HUES48 (cell line): ENCODE measurements at regions not wholly inside any gene's neighbourhood (a gene's known extent, or its start where the extent isn't known, plus 50 kb on each side); places are given as distances from the start of the nearest gene placed in this dataset.

ENCODE experiments used
- H3K27ac ChIP-seq: one replicate; pipeline ENCODE4 v1.7.0; 2013; ENCODE audit warnings: low read depth, low read length, inconsistent platforms
- H3K27me3 ChIP-seq: 2 replicates; pipeline ENCODE4 v1.6.1; 2013; ENCODE audit warnings: mild to moderate bottlenecking, low read length; ENCODE audit not compliant: control insufficient read depth, insufficient read depth
- H3K36me3 ChIP-seq: 2 replicates; pipeline ENCODE4 v1.6.1; 2013; ENCODE audit warnings: low read length; ENCODE audit not compliant: control insufficient read depth, insufficient read depth
- H3K4me1 ChIP-seq: 2 replicates; pipeline ENCODE4 v1.6.1; 2013; ENCODE audit warnings: mild to moderate bottlenecking, low read length; ENCODE audit not compliant: control insufficient read depth, insufficient read depth
- H3K4me3 ChIP-seq: 2 replicates; pipeline ENCODE4 v1.5.1; 2013; ENCODE audit warnings: mild to moderate bottlenecking, low read depth, low read length
- H3K9ac ChIP-seq: 2 replicates; pipeline ENCODE4 v1.6.1; 2013; ENCODE audit warnings: mild to moderate bottlenecking, low read depth, low read length, moderate library complexity
- H3K9me3 ChIP-seq: 2 replicates; pipeline ENCODE4 v1.6.1; 2013; ENCODE audit warnings: low read length; ENCODE audit not compliant: control insufficient read depth, insufficient read depth

- Histone ChIP-seq H3K9me3 (no peaks in the 10 kb centered on the region), H3K36me3 (no peaks in the 10 kb centered on the region), H3K27ac (no peak overlapping the region), H3K4me3 (no peak overlapping the region), H3K27me3 (no peaks in the 10 kb centered on the region), H3K4me1 (peaks cover 13% of the 10 kb centered on the region; the same call in 1 of the 2 replicates), H3K9ac (no peak overlapping the region)
Observed at GRCh38 chr6:19337101-19337500, 500.1 kb upstream of the ID4 start.

GRCh38 chr6:19342616-19343015 is 494.6 kb upstream of the ID4 start:
- H3K36me3 ChIP-seq: no peaks in the 10 kb centered on the region
- H3K4me1 ChIP-seq: peaks cover 8% of the 10 kb centered on the region; the same call in 1 of the 2 replicates
- H3K27ac ChIP-seq: no peak overlapping the region
- no peak overlapping the region for H3K9ac ChIP-seq
- no peak overlapping the region for H3K4me3 ChIP-seq
- no peaks in the 10 kb centered on the region for H3K9me3 ChIP-seq
- H3K27me3 ChIP-seq: no peaks in the 10 kb centered on the region

- Histone ChIP-seq H3K9ac (no peak overlapping the region), H3K9me3 (peaks cover 6% of the 10 kb centered on the region; the same call in 1 of the 2 replicates), H3K27me3 (no peaks in the 10 kb centered on the region), H3K36me3 (no peaks in the 10 kb centered on the region), H3K27ac (no peak overlapping the region), H3K4me1 (no peaks in the 10 kb centered on the region), H3K4me3 (no peak overlapping the region)
Observed at GRCh38 chr6:19349429-19349828, 487.7 kb upstream of the ID4 start.

GRCh38 chr6:19354181-19354580 is 483.0 kb upstream of the ID4 start:
- Histone ChIP-seq H3K36me3 (no peaks in the 10 kb centered on the region), H3K4me3 (no peak overlapping the region), H3K27ac (no peak overlapping the region), H3K9ac (no peak overlapping the region), H3K27me3 (no peaks in the 10 kb centered on the region), H3K9me3 (peaks cover 5% of the 10 kb centered on the region; the same call in 1 of the 2 replicates), H3K4me1 (peaks cover 16% of the 10 kb centered on the region)

- no peaks in the 10 kb centered on the region for H3K9me3 ChIP-seq
- no peaks in the 10 kb centered on the region for H3K27me3 ChIP-seq
- H3K4me3 ChIP-seq: no peak overlapping the region
- H3K36me3 ChIP-seq: no peaks in the 10 kb centered on the region
- H3K27ac ChIP-seq: no peak overlapping the region
- peaks cover 16% of the 10 kb centered on the region for H3K4me1 ChIP-seq
- H3K9ac ChIP-seq: no peak overlapping the region
Observed at GRCh38 chr6:19356692-19357091, 480.5 kb upstream of the ID4 start.

GRCh38 chr6:19362396-19362795 is 474.8 kb upstream of the ID4 start:
- H3K9ac ChIP-seq: no peak overlapping the region
- no peaks in the 10 kb centered on the region for H3K9me3 ChIP-seq
- H3K4me1 ChIP-seq: peaks cover 2% of the 10 kb centered on the region
- H3K27ac ChIP-seq: no peak overlapping the region
- no peaks in the 10 kb centered on the region for H3K36me3 ChIP-seq
- no peak overlapping the region for H3K4me3 ChIP-seq
- H3K27me3 ChIP-seq: no peaks in the 10 kb centered on the region

- Histone ChIP-seq H3K4me3 (no peak overlapping the region), H3K4me1 (peaks cover 16% of the 10 kb centered on the region), H3K27me3 (no peaks in the 10 kb centered on the region), H3K27ac (no peak overlapping the region), H3K9ac (no peak overlapping the region), H3K36me3 (no peaks in the 10 kb centered on the region), H3K9me3 (peaks cover 2% of the 10 kb centered on the region; the same call in 1 of the 2 replicates)
Observed at GRCh38 chr6:19368511-19368910, 468.7 kb upstream of the ID4 start.

- no peak overlapping the region for H3K4me3 ChIP-seq
- H3K4me1 ChIP-seq: peaks cover 16% of the 10 kb centered on the region
- H3K9ac ChIP-seq: no peak overlapping the region
- H3K9me3 ChIP-seq: peaks cover 2% of the 10 kb centered on the region; the same call in 1 of the 2 replicates
- H3K27me3 ChIP-seq: no peaks in the 10 kb centered on the region
- H3K36me3 ChIP-seq: no peaks in the 10 kb centered on the region
- no peak overlapping the region for H3K27ac ChIP-seq
Observed at GRCh38 chr6:19369785-19370184, 467.4 kb upstream of the ID4 start.

- H3K9ac ChIP-seq: no peak overlapping the region
- no peak overlapping the region for H3K27ac ChIP-seq
- peaks cover 16% of the 10 kb centered on the region for H3K4me1 ChIP-seq
- peaks cover 2% of the 10 kb centered on the region; the same call in 1 of the 2 replicates for H3K9me3 ChIP-seq
- H3K36me3 ChIP-seq: no peaks in the 10 kb centered on the region
- H3K4me3 ChIP-seq: no peak overlapping the region
- no peaks in the 10 kb centered on the region for H3K27me3 ChIP-seq
Observed at GRCh38 chr6:19370831-19371230, 466.3 kb upstream of the ID4 start.

- H3K9ac ChIP-seq: no peak overlapping the region
- no peak overlapping the region for H3K27ac ChIP-seq
- no peaks in the 10 kb centered on the region for H3K9me3 ChIP-seq
- no peaks in the 10 kb centered on the region for H3K27me3 ChIP-seq
- no peaks in the 10 kb centered on the region for H3K36me3 ChIP-seq
- H3K4me3 ChIP-seq: no peak overlapping the region
- H3K4me1 ChIP-seq: peaks cover 10% of the 10 kb centered on the region; the same call in 1 of the 2 replicates
Observed at GRCh38 chr6:19375613-19376012, 461.6 kb upstream of the ID4 start.

- Histone ChIP-seq H3K4me1 (peaks cover 4% of the 10 kb centered on the region; the same call in 1 of the 2 replicates), H3K27me3 (no peaks in the 10 kb centered on the region), H3K9me3 (no peaks in the 10 kb centered on the region), H3K9ac (no peak overlapping the region), H3K4me3 (no peak overlapping the region), H3K27ac (no peak overlapping the region), H3K36me3 (no peaks in the 10 kb centered on the region)
Observed at GRCh38 chr6:19377722-19378121, 459.4 kb upstream of the ID4 start.

- Histone ChIP-seq H3K9ac (no peak overlapping the region), H3K27me3 (no peaks in the 10 kb centered on the region), H3K27ac (no peak overlapping the region), H3K36me3 (no peaks in the 10 kb centered on the region), H3K4me3 (no peak overlapping the region), H3K4me1 (peaks cover 4% of the 10 kb centered on the region; the same call in 1 of the 2 replicates), H3K9me3 (peaks cover 3% of the 10 kb centered on the region; the same call in 1 of the 2 replicates)
Observed at GRCh38 chr6:19380293-19380692, 456.9 kb upstream of the ID4 start.
